ENCODE measurements at regions not wholly inside any gene's neighbourhood (a gene's known extent, or its start where the extent isn't known, plus 50 kb on each side); places are given as distances from the start of the nearest gene placed in this dataset.

GRCh38 chr2:128399690-128400291 lies 81.1 kb upstream of the HS6ST1 start:
- TF ChIP-seq EZH2 (IDR thresholded peaks at IDR 0.05; ENCODE audit: low read length), result no peak
- no peak for TF ChIP-seq CTCF (optimal IDR thresholded peaks at IDR 0.05 in 1 of 3, IDR thresholded peaks at IDR 0.05 in 1 of 3, conservative IDR thresholded peaks at IDR 0.05 in 1 of 3; ENCODE audit: extremely low read depth in 1 of 3, insufficient read depth in 2 of 3, low read length in 3 of 3)
